CD14-positive monocyte (primary cell): ENCODE measurements at regions not wholly inside any gene's neighbourhood (a gene's known extent, or its start where the extent isn't known, plus 50 kb on each side); places are given as distances from the start of the nearest gene placed in this dataset.

Source experiments
- DNase-seq, 3 donors: peaks; one replicate each; pipeline ENCODE4 v3.0.0-alpha.2; 2011 to 2022
- H2AFZ ChIP-seq: 2 replicates; pipeline ENCODE4 v1.6.0; 2012; ENCODE audit warnings: mild to moderate bottlenecking, low read depth, low read length, inconsistent platforms; ENCODE audit not compliant: insufficient read depth, poor library complexity, severe bottlenecking
- H3K27ac ChIP-seq, 2 donors: 1 replicate in 1 of 2; 2 replicates in 1 of 2; pipeline ENCODE4 v1.5.1; 2012 to 2013; ENCODE audit warnings: low read length in 2 of 2, control low read depth in 1 of 2, inconsistent platforms in 1 of 2, low read depth in 1 of 2, mild to moderate bottlenecking in 1 of 2
- H3K27me3 ChIP-seq, 2 donors: one replicate each; pipeline versions ENCODE4 v1.6.0 to v1.6.1; 2011 to 2013; ENCODE audit warnings: low read length in 2 of 2; ENCODE audit not compliant: control insufficient read depth in 2 of 2, insufficient read depth in 2 of 2
- H3K36me3 ChIP-seq, 2 donors: replicated peaks in 1 of 2; 1 replicate in 1 of 2; 2 replicates in 1 of 2; pipeline versions ENCODE4 v1.5.1 to v1.6.1; 2012 to 2013; ENCODE audit warnings: low read length in 2 of 2, control low read depth in 1 of 2, inconsistent platforms in 1 of 2, mild to moderate bottlenecking in 1 of 2; ENCODE audit not compliant: insufficient read depth in 2 of 2, control insufficient read depth in 1 of 2
- H3K4me1 ChIP-seq, 2 donors: 1 replicate in 1 of 2; 2 replicates in 1 of 2; pipeline versions ENCODE4 v1.5.1 to v1.6.1; 2012 to 2013; ENCODE audit warnings: low read length in 2 of 2, control low read depth in 1 of 2, inconsistent platforms in 1 of 2, mild to moderate bottlenecking in 1 of 2, moderate library complexity in 1 of 2; ENCODE audit not compliant: insufficient read depth in 2 of 2, control insufficient read depth in 1 of 2
- H3K4me2 ChIP-seq: replicated peaks from 2 replicates; pipeline ENCODE3; 2012; ENCODE audit warnings: low read length, moderate library complexity, mild to moderate bottlenecking; ENCODE audit not compliant: poor library complexity, severe bottlenecking; ENCODE audit errors: extremely low read depth
- H3K4me3 ChIP-seq, 3 experiments: fragments of 200-600 bp in 1 of 3; sonication (generic) in 1 of 3; replicated peaks in 1 of 3; 1 replicate in 2 of 3; 2 replicates in 1 of 3; pipeline ENCODE4 v1.5.1; 2011 to 2013; ENCODE audit warnings: low read length in 3 of 3, mild to moderate bottlenecking in 3 of 3, control low read depth in 2 of 3, low read depth in 2 of 3, inconsistent platforms in 1 of 3, moderate library complexity in 1 of 3
- H3K79me2 ChIP-seq: 2 replicates; pipeline ENCODE4 v1.6.0; 2012; ENCODE audit warnings: mild to moderate bottlenecking, control low read depth, inconsistent platforms, low read length, moderate library complexity; ENCODE audit not compliant: insufficient read depth
- H3K9ac ChIP-seq: 2 replicates; pipeline ENCODE4 v1.6.0; 2017; ENCODE audit warnings: low read length, mild to moderate bottlenecking; ENCODE audit not compliant: insufficient read depth, poor library complexity, severe bottlenecking
- H3K9me3 ChIP-seq, 2 donors: replicated peaks in 1 of 2; 1 replicate in 1 of 2; 2 replicates in 1 of 2; pipeline versions ENCODE4 v1.5.1 to v1.6.1; 2012 to 2013; ENCODE audit warnings: low read length in 2 of 2, control low read depth in 1 of 2; ENCODE audit not compliant: control insufficient read depth in 1 of 2, insufficient read depth in 1 of 2
- H4K20me1 ChIP-seq: 2 replicates; pipeline ENCODE4 v1.6.0; 2012; ENCODE audit warnings: mild to moderate bottlenecking, low read length, control low read depth, moderate library complexity; ENCODE audit not compliant: insufficient read depth
- H3K27ac Mint-ChIP-seq, 7 donors: one replicate each; pipeline ENCODE4 v1.8.0; 2020; ENCODE audit warnings: mild to moderate bottlenecking in 7 of 7, mixed read lengths in 7 of 7, moderate library complexity in 6 of 7, inconsistent platforms in 2 of 7
- H3K27me3 Mint-ChIP-seq, 3 donors: one replicate each; pipeline ENCODE4 v1.8.0; 2021 to 2022; ENCODE audit warnings: low read depth in 3 of 3, mild to moderate bottlenecking in 3 of 3, mixed read lengths in 3 of 3, moderate library complexity in 3 of 3, inconsistent platforms in 1 of 3
- H3K36me3 Mint-ChIP-seq, 2 donors: one replicate each; pipeline ENCODE4 v1.8.0; 2020; ENCODE audit warnings: mixed read lengths in 2 of 2, inconsistent platforms in 1 of 2, mild to moderate bottlenecking in 1 of 2
- H3K4me1 Mint-ChIP-seq: one replicate; pipeline ENCODE4 v1.8.0; 2020; ENCODE audit warnings: mild to moderate bottlenecking, mixed read lengths
- H3K4me3 Mint-ChIP-seq, 2 donors: one replicate each; pipeline ENCODE4 v1.8.0; 2020; ENCODE audit warnings: mild to moderate bottlenecking in 2 of 2, mixed read lengths in 2 of 2, moderate library complexity in 1 of 2
- H3K9me3 Mint-ChIP-seq, 7 donors: one replicate each; pipeline ENCODE4 v1.8.0; 2020 to 2022; ENCODE audit warnings: mixed read lengths in 7 of 7, mild to moderate bottlenecking in 6 of 7, moderate library complexity in 6 of 7, inconsistent platforms in 2 of 7
- CTCF ChIP-seq: fragments of 200-600 bp; IDR thresholded peaks from one replicate; pipeline ENCODE4 v1.8.0; 2022; ENCODE audit warnings: antibody characterized with exemption, mild to moderate bottlenecking
- WGBS: methylation state at CpG from one replicate; pipeline ENCODE4 v1.1.5; 2013; ENCODE audit warnings: missing lambda C conversion rate; ENCODE audit not compliant: insufficient coverage; 5-methylcytosine and 5-hydroxymethylcytosine counted together
- intact Hi-C, 2 donors: fragments of 100-400 bp; cut with micrococcal nuclease; formaldehyde crosslinking; loops; one replicate each; pipeline versions ENCODE4 v1.15.0 to v1.15.1; 2023

GRCh38 chr3:31409389-31409788 is 123.3 kb upstream of the STT3B start:
- Mint-ChIP-seq H3K27ac (no peak overlapping the region), H3K4me1 (no peaks in the 10 kb centered on the region), H3K4me3 (no peak overlapping the region), H3K27me3 (no peaks in the 10 kb centered on the region), H3K36me3 (no peaks in the 10 kb centered on the region), H3K9me3 (peaks cover 0 to 2% (median 0%) of the 10 kb centered on the region in 7 donors)
- H4K20me1 ChIP-seq = no peaks in the 10 kb centered on the region
- no peaks in the 10 kb centered on the region for H3K4me1 ChIP-seq
- no peaks in the 10 kb centered on the region for H3K36me3 ChIP-seq
- H2AFZ ChIP-seq = no peak overlapping the region
- H3K4me2 ChIP-seq = no peak overlapping the region
- no peaks in the 10 kb centered on the region for H3K27me3 ChIP-seq
- 100% methylated on average over 1 of the region's 4 CpGs for WGBS
- DNase-seq = no peak
- no peaks in the 10 kb centered on the region for H3K9me3 ChIP-seq
- no peaks in the 10 kb centered on the region for H3K79me2 ChIP-seq
- H3K4me3 ChIP-seq = no peak overlapping the region
- intact Hi-C loops = no loop called here
- H3K9ac ChIP-seq = no peak overlapping the region
- H3K27ac ChIP-seq = no peak overlapping the region
- TF ChIP-seq CTCF = no peak

GRCh38 chr3:31409866-31410265 is 122.9 kb upstream of the STT3B start:
- Histone ChIP-seq H3K4me2 (no peak overlapping the region), H2AFZ (no peak overlapping the region), H4K20me1 (no peaks in the 10 kb centered on the region), H3K79me2 (no peaks in the 10 kb centered on the region), H3K27ac (no peak overlapping the region), H3K4me3 (no peak overlapping the region), H3K9ac (no peak overlapping the region), H3K27me3 (no peaks in the 10 kb centered on the region), H3K36me3 (no peaks in the 10 kb centered on the region), H3K4me1 (no peaks in the 10 kb centered on the region), H3K9me3 (no peaks in the 10 kb centered on the region)
- 96% methylated on average over 5 of the region's 6 CpGs for WGBS
- Mint-ChIP-seq H3K4me3 (no peak overlapping the region), H3K27me3 (no peaks in the 10 kb centered on the region), H3K9me3 (peaks cover 0 to 2% (median 0%) of the 10 kb centered on the region in 7 donors), H3K27ac (no peak overlapping the region), H3K36me3 (no peaks in the 10 kb centered on the region), H3K4me1 (no peaks in the 10 kb centered on the region)
- no peak for DNase-seq
- intact Hi-C loops = no loop called here
- no peak for TF ChIP-seq CTCF
